ENCODE measurements at regions not wholly inside any gene's neighbourhood (a gene's known extent, or its start where the extent isn't known, plus 50 kb on each side); places are given as distances from the start of the nearest gene placed in this dataset.

DNA sequence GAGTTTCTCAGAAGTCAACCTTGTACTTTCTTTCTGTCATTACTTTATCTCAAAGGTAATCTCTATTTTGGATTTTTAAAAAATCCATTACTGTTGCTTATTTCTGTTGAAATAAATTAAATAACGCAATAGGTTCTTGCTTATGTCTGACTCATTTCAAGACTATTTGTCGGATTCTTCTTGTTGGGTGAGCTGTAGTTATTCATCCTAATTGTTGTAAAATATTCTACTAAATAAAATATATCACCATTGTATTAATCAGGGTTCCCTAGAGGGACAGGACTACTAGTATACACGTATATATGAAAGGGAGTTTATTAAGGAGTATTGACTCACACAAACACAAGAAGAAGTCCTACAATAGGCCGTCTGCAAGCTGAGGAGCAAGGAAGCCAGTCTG, 403.9 kb upstream of the CYRIA start:
- TF ChIP-seq, protein P1, sequence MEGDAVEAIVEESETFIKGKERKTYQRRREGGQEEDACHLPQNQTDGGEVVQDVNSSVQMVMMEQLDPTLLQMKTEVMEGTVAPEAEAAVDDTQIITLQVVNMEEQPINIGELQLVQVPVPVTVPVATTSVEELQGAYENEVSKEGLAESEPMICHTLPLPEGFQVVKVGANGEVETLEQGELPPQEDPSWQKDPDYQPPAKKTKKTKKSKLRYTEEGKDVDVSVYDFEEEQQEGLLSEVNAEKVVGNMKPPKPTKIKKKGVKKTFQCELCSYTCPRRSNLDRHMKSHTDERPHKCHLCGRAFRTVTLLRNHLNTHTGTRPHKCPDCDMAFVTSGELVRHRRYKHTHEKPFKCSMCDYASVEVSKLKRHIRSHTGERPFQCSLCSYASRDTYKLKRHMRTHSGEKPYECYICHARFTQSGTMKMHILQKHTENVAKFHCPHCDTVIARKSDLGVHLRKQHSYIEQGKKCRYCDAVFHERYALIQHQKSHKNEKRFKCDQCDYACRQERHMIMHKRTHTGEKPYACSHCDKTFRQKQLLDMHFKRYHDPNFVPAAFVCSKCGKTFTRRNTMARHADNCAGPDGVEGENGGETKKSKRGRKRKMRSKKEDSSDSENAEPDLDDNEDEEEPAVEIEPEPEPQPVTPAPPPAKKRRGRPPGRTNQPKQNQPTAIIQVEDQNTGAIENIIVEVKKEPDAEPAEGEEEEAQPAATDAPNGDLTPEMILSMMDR (IDR thresholded peaks at IDR 0.05; ENCODE audit: low read depth, low read length): no peak
- no peak for TF ChIP-seq EZH2phosphoT487 (IDR thresholded peaks at IDR 0.05; ENCODE audit: low read depth)
